HG03175 (cell line): ENCODE measurements at regions not wholly inside any gene's neighbourhood (a gene's known extent, or its start where the extent isn't known, plus 50 kb on each side); places are given as distances from the start of the nearest gene placed in this dataset.
"Not testable (repeated sequence)": the region's sequence is repeated elsewhere in the genome, so short reads cannot be mapped to it uniquely, and the experiment has no call there.

Experiments used
- ATAC-seq: cut with Tn5 transposase; IDR thresholded peaks from one replicate; pipeline ENCODE4 v1.9.1; 2021; ENCODE audit warnings: mild to moderate bottlenecking, moderate library complexity; ENCODE audit not compliant: unreplicated experiment

DNA sequence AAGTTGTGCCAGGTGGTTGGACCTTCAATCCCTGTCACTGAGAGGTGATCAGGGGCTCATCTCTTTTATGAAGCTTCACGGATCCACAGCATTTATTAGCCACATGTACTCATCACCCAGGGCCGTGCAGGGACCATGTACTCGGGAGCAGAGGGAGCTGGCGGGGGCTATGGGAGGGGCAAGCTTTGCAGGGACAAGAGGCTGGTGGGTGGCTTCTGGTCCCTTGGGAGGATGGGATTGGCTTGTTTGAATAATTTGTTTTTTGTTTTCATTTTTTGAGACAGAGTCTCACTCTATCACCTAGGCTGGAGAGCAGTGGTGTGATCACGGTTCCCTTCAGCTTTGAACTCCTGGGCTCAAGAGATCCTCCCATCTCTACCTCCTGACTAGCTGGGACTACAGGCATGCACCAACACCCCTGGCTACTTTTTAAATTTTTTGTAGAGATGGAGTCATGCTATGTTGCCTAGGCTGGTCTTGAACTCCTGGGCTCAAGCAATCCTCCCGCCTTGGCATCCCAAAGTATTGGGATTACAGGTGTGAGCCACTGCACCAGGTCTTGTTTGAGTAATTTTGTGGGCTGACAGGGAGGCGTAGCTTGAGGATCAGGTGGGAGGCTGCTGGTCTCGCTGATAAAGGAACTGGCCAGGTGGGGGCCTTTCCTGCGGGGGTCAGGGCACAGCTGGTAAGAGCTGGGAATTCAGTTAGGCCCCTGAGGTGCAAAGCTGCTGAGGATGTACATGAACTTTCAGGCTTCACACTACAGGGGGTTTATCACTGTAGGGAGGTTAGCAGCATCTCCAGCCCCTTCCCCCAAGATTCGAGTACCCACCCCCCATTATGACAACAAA lies 308.0 kb upstream of the C1orf174 start:
- ATAC-seq: no peak

DNA sequence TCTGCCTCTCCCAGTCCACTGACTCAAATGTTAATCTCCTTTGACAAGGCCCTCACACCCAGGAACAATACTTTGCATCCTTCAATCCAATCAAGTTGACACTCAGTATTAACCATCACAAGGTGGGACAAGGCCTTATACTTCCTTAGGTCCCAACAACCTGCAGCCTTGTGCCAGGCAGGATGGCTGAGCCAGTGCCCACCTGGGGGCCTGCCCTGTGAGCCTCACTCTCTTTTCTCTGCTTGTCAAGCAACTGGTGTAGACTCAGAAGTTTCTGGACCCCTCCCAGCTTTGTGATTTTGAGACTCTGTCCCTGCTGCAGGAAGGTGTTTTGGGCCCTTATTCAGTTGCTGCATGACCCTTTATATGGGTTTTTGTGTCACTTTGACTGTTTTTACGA lies 310.0 kb upstream of the C1orf174 start:
- no peak for ATAC-seq

- no peak for ATAC-seq
Observed at GRCh38 chr1:4212796-4213195, 312.7 kb upstream of the C1orf174 start.

DNA sequence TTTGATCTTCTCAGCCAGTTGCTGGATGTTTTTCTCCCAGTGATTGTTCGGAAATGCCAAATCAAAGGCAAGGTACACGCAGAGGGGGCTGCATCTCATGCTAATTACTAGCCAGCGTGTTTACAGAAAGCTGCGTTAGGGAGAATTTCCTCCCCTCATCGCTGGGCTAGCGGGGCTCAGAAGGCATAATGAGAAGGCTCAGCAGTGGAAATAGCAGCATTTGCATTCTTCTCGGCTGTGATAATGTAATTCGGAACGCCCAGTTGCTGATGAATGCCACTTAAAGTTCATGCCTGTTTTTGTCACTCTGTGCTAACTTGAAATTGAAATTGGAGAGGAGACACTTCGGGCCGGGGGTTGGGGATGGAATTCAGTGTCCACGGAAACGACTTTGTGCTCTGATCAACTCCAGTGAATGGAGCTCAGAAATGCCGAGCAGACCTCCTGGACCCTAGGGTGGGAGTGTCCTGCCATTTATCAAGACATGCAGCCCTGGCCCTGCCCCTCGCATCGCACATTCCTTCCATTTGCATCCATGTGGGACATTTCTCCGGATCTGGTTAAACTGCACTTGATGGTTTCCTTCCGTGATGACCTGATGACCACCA lies 313.4 kb upstream of the C1orf174 start:
- no peak for ATAC-seq

GRCh38 chr1:4214826-4215225 lies 314.8 kb upstream of the C1orf174 start:
- ATAC-seq: no peak

DNA sequence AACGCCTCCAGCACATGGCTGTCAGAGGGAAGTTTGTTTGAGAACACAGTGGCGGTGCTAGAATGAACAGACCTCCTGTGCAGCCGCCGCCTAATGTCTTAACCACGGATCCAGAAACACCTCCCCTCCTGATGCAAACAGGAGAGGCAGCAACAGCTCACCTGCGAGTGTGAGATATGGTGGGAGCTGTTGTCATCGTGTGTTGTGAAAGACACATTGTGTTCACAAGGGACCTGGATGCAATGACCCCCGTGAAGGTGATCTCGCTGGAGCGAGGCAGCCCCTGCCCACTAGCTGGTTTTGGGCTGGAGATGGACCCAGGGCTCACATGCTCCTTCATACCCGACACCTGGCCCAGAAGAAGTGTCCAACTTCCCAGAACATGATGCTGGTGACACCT lies 315.3 kb upstream of the C1orf174 start:
- no peak for ATAC-seq

DNA sequence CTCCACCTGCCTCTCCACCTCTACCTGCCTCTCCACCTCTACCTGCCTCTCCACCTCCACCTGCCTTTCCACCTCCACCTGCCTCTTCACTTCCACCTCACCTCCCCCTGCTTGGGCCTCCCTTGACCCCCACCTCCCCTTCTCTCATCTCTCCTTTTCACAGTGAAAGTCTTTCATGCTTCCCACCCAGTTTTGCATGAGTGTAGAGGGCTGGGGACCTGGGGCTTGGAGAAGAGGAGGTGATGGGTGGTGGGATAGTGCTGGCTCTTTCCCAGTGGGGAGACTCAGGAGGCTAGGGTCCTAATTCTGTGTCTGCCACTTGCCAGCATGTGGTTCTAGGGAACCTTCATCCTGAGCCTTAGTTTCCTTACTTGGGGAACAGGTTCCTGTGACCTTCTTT lies 316.2 kb upstream of the C1orf174 start:
- no peak for ATAC-seq

GRCh38 chr1:4218619-4219018 lies 318.5 kb upstream of the C1orf174 start:
- no peak for ATAC-seq

GRCh38 chr1:4219111-4219510 lies 319.0 kb upstream of the C1orf174 start:
- ATAC-seq: no peak

GRCh38 chr1:4219826-4220225 lies 319.8 kb upstream of the C1orf174 start:
- no peak for ATAC-seq

DNA sequence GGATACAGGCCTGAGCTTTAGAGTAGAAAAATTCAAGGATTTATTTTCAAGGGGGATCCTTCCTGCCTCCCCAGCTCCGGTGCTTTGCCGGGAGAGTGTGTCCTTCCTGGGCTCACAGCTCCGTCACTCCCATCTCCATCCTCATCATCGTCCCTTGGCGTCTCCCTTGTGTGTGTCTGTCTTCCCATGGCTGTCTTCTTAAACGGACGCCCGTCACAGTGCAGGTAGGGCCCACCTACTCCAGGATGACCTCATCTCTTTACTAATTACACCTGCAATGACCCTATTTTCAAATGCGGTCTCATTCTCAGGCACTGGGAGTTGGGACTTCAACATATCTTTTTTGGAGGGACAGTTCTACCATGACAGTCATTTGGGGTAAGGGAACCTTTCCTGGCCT lies 320.3 kb upstream of the C1orf174 start:
- no peak for ATAC-seq

- ATAC-seq: no peak
Observed at GRCh38 chr1:4221107-4221506, 321.0 kb upstream of the C1orf174 start.

- ATAC-seq: no peak
Observed at GRCh38 chr1:4224684-4225467, 324.8 kb upstream of the C1orf174 start.

GRCh38 chr1:4227986-4228385 lies 327.9 kb upstream of the C1orf174 start:
- no peak for ATAC-seq

- no peak for ATAC-seq
Observed at GRCh38 chr1:4253935-4254334, 353.9 kb upstream of the C1orf174 start.

DNA sequence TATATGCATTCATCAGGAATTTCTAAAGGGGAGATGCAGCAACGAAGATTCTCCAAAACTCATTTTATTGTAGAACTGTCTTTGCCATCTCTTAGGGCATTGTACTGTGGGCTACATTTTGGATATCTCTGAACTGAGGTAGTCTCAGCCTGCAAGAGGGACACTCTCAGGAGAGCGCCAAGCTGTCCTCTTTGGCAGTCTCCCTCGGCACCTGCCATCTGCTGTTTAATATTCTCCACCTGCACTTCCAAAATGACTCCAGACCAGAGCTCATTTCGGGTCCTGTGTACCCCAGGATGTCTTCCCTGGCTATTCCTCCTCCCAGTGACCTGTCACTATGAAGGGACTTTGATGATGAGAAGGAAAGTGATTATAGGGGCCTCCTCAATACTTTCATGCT lies 356.3 kb upstream of the C1orf174 start:
- no peak for ATAC-seq

- ATAC-seq: not testable (repeated sequence)
Observed at GRCh38 chr1:4258146-4258777, 358.2 kb upstream of the C1orf174 start.

GRCh38 chr1:4261327-4261726 lies 361.3 kb upstream of the C1orf174 start:
- no peak for ATAC-seq

- no peak for ATAC-seq
Observed at GRCh38 chr1:4262665-4263064, 362.6 kb upstream of the C1orf174 start.

DNA sequence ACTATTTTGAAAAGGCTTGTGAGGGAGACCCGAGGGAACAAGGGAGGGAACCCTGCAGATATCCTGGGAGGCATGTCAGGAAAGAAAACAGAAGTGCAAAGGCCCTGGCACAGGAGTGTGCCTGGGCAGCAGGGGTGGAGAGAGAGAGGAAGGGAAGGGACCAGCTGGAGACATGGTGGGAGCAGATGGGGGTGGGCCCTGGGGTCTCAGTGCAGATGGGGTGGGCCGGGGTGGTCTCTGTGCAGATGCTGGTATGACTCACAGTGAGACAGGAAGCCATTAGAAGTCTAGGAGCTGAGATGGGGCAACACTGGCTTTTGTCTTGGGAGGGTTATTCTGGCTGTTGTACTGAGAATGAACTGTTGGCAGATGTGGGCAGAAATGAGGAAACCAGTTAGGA lies 363.6 kb upstream of the C1orf174 start:
- ATAC-seq: no peak

- ATAC-seq: no peak
Observed at GRCh38 chr1:4265836-4266235, 365.8 kb upstream of the C1orf174 start.
